GM12864 (cell line): ENCODE measurements at regions not wholly inside any gene's neighbourhood (a gene's known extent, or its start where the extent isn't known, plus 50 kb on each side); places are given as distances from the start of the nearest gene placed in this dataset.

Source experiments
- DNase-seq: peaks from one replicate; pipeline ENCODE4 v3.0.0-alpha.2; 2011; ENCODE audit warnings: low read depth
- H3K4me3 ChIP-seq: 2 replicates; pipeline ENCODE4 v1.5.1; 2011; ENCODE audit warnings: mild to moderate bottlenecking, low read depth, low read length, control low read depth
- TF ChIP-seq, protein P1 (sequence below): IDR thresholded peaks from 2 replicates; pipeline ENCODE4 v1.5.1; 2011; ENCODE audit warnings: low read depth, mild to moderate bottlenecking, moderate library complexity, low read length, control low read depth, inconsistent platforms; ENCODE audit errors: missing control alignments

DNA sequence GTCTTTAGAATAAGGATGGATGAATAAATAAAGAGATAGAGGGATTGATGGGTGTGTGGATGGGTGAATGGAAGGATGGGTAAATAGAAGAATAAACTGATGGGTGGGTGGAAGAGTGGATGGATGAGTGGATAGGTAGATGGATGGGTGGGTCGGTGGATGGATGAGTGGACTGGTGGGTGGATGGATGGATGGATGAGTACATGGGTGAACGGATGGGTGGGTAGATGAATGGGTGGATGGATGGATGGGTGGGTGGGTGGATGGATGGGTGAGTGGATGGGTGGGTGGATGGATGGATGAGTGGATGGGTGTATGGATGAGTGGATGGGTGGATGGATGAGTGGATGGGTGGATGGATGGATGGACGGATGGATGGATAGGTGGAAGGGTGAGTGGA lies 65.7 kb upstream of the FOXC1 start:
- H3K4me3 ChIP-seq, result no peak overlapping the region
- DNase-seq, result no peak
- TF ChIP-seq, protein P1, sequence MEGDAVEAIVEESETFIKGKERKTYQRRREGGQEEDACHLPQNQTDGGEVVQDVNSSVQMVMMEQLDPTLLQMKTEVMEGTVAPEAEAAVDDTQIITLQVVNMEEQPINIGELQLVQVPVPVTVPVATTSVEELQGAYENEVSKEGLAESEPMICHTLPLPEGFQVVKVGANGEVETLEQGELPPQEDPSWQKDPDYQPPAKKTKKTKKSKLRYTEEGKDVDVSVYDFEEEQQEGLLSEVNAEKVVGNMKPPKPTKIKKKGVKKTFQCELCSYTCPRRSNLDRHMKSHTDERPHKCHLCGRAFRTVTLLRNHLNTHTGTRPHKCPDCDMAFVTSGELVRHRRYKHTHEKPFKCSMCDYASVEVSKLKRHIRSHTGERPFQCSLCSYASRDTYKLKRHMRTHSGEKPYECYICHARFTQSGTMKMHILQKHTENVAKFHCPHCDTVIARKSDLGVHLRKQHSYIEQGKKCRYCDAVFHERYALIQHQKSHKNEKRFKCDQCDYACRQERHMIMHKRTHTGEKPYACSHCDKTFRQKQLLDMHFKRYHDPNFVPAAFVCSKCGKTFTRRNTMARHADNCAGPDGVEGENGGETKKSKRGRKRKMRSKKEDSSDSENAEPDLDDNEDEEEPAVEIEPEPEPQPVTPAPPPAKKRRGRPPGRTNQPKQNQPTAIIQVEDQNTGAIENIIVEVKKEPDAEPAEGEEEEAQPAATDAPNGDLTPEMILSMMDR, result no peak

GRCh38 chr6:1544603-1545002 lies 65.1 kb upstream of the FOXC1 start:
- TF ChIP-seq, protein P1, result no peak
- no peak for DNase-seq

DNA sequence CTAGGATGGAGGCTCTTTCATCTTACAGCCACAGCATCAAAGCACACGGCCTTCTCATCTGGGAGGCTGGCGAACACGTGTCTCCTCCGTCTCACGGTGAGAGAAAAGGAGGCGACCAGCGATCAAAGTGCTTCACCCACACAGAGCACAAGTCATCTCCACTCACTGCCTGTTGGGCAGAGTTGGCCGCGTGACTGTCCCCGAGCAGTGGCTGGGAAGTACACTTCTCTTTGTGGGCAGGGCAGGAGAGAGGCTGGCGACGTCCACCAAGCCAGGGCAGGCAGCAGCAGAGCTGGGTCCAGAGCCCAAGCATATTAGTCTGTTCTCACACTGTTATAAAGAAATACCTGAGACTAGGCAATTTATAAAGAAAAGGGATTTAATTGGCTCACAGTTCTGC lies 64.1 kb upstream of the FOXC1 start:
- TF ChIP-seq, protein P1, result no peak
- H3K4me3 ChIP-seq, result no peak overlapping the region
- DNase-seq, result no peak

More at GRCh38 chr6:1544603-1545002, 65.1 kb upstream of the FOXC1 start:
- no peak overlapping the region for H3K4me3 ChIP-seq

- TF ChIP-seq, protein P1, result no peak
- no peak for DNase-seq
- no peak overlapping the region for H3K4me3 ChIP-seq
Measured at GRCh38 chr6:1547785-1548184, 61.9 kb upstream of the FOXC1 start.

- no peak for DNase-seq
- TF ChIP-seq, protein P1, result no peak
- no peak overlapping the region for H3K4me3 ChIP-seq
Measured at GRCh38 chr6:1551249-1551648, 58.5 kb upstream of the FOXC1 start.

DNA sequence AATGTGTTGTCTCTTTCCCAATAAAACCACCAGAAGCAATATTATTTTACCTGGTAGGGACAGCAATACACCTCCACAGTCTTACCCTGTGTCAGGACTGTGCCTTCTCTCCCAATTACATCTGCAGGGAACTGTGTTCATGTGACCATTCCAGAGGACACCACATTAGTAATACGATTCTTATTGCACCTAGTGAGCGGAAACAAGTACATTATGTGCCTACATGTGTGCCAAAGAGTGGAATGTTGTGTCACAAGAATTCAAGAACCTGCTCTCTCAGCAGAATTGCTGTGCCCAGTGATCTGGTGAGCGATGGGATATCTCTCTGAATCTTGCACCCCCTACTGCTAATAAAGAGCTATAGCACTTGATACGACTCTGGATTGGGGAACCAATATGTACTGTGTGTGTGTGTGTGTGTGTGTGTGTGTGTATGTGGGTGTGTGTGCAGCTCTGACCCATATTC lies 57.4 kb upstream of the FOXC1 start:
- DNase-seq, result no peak
- TF ChIP-seq, protein P1, result peak; percentile 58
- no peak overlapping the region for H3K4me3 ChIP-seq

DNA sequence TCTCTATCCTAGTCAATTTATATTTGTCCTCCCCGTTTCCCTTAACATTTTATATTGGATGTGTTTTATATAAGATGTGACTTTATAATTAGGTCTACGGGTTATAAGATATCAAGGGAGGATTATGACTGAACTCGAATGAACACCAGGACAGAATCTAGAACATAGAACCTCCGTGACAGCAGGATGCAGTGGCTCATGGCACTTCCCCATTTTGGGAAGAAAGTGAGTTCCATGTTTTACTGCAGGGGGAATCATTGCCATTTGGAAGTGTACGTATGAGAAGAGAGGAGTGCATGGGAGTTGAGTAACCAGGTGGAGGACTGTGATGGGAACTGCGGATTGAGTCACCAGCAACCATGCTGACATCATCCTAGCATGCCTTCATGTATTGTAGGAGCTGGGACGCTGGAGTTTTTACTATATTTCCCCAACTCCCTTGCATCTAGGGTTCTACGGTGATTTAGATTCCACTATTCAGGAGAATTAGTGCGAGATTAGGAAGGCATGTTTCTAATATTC lies 56.1 kb upstream of the FOXC1 start:
- TF ChIP-seq, protein P1, result no peak
- DNase-seq, result no peak
- H3K4me3 ChIP-seq, result no peak overlapping the region
